HG03135 (cell line): ENCODE measurements at regions not wholly inside any gene's neighbourhood (a gene's known extent, or its start where the extent isn't known, plus 50 kb on each side); places are given as distances from the start of the nearest gene placed in this dataset.
"Not testable (repeated sequence)": the region's sequence is repeated elsewhere in the genome, so short reads cannot be mapped to it uniquely, and the experiment has no call there.

Experiments
- ATAC-seq: cut with Tn5 transposase; IDR thresholded peaks from one replicate; pipeline ENCODE4 v1.9.1; 2021; ENCODE audit warnings: mild to moderate bottlenecking, moderate library complexity; ENCODE audit not compliant: unreplicated experiment

DNA sequence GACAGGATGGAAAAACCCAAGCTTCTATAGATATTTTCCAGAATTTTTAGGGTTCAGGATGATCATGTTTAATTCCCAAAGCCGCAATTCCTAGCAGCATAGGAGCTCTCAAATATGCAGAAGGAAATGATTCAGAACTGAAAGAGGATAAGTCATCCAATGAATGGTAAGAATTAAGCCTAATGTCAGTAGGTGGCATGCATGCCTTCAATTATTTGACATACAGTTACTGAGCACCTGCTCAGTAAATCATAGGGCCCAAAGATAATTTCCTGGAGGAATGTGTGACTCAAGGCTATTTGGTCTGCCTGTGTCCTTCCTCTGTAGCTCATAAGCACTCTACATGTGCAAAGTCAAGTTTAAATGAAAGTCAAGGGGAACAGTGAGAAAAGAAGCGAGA lies 116.8 kb upstream of the SLC38A4 start:
- no peak for ATAC-seq

DNA sequence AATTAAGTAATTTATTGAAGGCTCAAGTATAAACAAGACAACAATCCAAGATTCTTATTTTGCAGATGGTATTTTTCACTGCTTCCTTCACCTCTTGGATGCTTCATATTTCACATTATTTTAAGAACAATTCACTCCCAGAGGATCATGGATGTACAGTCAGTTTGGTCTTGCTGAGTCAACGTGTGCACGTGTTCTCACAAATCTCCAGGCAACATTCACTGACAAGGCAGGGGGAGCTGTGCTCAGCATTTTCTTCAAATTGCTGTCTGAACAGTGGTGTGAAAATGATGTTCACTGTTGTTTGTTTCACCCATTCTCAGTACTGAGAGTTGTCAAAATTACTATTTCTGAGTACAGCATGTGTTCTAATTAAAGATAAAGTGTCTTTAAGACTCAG lies 118.3 kb upstream of the SLC38A4 start:
- ATAC-seq, result no peak

DNA sequence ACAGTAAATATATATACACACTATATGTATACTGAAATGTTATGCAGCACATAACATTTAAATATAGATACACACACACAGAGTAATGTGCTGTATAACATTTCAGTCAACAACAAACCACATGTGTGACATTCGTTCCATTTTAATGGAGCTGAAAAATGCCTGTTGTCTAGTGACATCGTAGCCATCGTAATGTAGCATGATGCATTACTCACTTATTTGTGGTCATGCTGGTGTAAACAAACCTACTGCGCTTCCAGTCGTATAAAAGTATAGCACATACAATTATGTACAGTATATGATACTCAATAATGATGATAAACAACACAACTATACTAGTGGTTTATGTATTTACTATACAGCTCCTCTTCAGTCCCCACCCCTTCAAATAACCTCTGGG lies 119.0 kb upstream of the SLC38A4 start:
- ATAC-seq, result no peak

DNA sequence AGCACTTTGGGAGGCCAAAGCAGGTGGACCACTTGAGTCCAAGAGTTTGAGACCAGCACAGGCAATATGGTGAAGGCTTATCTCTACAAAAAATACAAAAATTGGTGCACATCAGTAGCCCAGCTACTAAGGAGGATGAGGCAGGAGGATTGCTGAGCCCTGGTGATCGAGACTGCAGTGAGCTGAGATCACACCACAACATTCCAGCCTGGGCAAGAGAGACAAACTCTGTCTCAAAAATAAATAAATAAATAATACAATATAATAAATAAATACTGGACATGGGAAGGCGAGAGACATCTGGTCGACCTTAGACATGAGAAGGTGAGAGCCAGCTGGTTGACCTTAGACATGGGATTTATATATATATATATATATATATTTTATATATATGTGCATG lies 119.8 kb upstream of the SLC38A4 start:
- no peak for ATAC-seq

DNA sequence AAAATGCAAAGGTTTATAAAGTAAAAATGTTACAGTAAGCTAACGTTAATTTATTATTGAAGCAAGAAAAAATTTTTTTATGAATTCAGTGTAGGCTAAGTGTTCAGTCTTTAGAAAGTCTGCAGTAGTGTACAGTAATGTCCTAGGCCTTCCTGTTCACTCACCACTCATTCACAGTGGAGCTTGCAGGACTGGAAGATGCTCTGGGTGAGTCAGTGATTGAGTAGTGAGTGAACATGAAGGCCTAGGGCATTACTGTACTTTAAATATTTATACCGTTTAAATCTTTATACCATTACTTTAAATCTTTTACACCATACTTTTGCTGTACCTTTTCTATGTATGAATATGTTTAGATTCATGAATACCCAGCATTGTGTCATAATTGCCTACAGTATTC lies 120.3 kb upstream of the SLC38A4 start:
- no peak for ATAC-seq

DNA sequence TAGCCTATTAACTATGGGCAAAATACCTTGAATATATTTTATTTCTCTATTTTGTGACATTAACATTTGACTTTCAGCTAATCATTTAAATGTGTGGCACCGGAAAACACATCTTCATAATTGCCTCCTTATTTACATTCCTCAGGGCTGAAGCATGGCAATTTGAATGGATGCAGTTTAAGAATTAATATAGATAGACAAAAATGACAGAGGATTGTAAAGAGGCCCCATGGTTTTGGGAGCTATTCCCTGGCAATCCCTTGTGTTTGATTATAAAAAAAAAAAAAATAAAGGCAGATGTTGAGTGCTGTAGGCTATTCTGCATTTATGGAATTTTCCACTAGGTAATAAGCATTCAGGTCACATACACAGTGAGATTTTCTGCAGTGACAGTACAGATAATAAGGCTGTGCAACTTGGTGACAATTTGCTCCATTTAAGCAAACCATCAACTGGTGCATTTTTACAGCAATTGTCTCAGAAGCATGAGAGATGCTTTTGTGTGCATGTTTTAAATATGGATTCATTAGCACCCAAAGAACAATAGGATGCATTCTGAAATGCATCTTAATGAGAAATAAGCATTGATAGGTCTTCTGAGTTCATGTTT lies 123.2 kb upstream of the SLC38A4 start:
- no peak for ATAC-seq

DNA sequence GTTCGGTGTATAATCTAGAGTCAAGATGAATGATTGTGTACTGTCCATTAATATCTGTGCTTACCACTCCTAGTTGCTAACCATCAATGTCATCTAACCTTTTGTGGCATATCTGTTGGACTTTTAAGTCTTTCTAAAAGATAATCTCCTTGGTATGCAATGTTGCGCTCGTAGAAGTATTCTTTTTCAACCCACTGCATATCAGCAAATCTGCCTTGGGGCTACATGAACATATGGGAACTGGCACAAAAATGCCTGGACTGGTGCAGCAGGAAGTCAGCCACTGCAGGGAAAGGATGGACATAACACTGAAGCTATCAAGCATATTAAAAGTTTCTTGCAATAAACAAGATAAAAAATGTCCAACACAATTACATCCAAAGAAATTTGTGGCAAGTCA lies 124.3 kb upstream of the SLC38A4 start:
- ATAC-seq, result no peak

DNA sequence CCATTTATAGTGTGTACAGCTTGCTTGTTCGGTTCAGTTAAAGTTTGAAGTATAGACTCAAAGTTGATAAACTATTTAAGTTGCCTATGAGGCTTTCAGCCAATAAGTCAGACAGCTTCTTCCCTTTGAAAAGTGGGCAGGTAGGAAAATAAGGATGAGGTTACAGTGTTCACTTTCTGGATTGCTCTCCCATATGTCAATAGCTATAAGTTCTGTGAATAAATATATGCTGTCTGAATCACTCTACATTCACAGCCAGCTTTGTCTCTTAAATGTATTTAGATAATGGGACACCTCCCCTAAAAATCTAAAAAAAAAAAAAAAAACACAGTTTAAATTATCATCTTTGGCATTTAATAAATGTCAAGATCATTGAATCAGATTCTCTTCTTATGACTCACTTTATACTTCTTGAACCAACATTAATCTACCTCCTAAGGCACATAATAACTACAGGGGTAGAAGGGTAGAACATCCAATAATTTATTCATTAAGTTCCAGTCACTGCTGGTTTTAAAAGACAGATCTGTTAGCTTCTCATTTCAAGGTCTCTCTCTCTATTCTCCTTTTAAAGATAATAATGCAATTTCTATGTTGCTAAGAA lies 126.4 kb upstream of the PCED1B start:
- ATAC-seq, result no peak

DNA sequence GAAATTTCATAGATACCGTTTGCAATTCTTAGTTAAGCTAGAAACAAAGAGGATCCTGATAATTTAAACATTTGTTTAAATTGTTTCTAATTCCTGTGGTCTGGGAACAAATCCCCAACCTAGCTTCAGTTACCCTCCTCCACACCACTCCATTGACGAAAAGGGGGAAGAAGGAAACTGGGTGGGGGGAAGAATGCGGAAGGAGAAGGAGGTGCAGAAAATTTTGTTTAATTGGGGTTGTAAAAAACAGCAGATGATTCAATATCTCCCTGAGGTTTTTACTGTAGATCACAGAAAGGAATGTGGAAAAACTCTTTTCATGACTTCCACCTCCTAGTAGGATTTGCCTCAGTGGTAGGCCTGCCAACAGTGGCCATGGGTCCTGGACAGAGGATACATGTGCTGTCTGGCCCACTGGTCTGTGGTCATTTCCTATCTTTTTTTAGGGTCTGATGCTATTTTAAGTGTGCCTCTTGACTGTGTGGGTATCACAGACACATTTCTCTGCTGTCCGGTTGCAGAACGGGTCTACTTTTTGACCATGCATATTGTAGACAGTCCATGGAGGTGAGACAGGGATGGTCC lies 122.9 kb upstream of the PCED1B start:
- no peak for ATAC-seq

DNA sequence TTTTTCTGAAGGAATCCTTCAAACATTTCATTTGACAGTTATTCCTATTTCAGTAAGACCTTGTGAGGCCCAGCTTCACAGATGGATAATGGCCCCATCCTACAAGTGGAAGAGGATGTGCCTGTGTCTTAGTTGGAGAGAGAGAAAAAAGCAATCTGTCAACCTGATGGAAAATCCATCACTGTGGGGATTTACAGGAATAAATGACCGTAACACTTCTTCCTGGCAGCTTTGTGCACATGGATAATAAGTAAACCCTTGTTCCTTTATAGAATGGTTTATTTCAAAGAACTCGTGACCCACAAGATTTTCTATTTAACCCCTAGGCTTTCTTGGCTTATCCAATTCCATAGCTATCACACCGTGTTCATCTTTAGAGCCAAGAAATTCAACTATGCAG lies 121.4 kb upstream of the PCED1B start:
- no peak for ATAC-seq

DNA sequence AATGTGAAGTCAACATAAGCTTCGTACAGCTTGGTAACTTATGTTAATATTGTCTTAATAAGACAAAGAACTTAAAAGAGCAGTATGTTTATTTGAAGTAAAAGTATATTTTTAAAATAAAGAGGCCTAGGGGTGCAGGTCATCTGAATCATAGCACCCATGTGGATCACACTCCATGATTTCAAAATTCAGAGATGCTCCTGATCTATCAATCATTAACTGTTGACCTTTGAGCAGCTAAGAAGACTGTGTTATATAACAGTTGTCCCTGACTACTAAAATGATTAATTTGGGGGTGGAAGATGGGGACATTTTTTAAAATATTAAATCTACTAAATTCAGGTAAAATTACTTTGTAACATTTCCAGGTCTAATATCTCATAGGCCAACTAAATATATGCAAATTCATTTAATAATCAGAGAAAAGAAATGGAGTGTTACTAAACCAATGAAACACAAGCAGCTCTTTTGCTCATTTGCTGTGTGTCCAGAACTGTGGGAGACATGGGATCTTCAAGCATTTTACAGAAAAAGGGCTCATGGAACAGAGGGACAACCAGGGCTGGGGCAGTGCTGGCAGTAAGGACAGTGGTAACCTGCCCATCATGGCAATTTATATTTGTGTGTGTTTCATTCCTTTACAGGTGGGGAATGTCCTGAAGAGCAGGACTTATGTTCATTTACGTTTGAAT lies 120.7 kb upstream of the PCED1B start:
- ATAC-seq, result no peak

DNA sequence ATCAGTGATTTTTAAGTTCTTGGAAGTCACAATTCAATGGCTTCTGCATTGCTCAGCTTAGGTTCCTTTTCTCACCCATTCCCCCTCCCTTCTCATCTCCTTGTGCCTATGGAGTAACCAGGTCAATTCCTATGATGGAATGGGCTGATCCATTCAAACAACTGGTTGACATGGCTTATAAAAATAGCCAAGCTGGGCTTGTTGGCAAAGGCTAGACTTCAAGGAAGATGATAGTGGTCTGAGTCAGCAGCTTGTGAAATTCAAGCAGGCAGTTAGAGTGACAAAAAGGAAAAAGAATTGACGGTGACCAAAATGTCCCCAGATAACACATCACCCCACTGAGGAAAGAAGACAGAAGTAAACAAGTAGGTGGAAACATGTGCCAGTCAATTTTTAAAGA lies 119.9 kb upstream of the PCED1B start:
- no peak for ATAC-seq

DNA sequence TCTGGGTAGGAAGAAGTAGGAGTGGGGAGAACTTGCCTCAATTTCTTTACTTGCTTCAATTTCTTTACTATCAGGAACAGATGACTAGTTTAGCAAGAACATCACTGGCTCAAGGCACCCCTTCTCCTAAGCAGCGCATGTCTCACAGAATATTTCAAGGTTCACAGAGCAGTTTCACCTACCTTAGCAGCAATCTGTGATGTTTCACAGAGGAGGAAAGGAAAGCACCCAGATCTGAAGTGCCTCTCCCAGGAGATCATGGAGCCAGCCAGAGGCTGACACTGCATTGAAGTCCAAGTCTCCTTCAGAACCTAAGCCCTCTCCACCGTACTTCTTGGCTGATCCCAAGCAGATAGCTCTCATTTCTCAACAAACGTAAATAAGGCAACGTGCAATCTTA lies 118.7 kb upstream of the PCED1B start:
- no peak for ATAC-seq

DNA sequence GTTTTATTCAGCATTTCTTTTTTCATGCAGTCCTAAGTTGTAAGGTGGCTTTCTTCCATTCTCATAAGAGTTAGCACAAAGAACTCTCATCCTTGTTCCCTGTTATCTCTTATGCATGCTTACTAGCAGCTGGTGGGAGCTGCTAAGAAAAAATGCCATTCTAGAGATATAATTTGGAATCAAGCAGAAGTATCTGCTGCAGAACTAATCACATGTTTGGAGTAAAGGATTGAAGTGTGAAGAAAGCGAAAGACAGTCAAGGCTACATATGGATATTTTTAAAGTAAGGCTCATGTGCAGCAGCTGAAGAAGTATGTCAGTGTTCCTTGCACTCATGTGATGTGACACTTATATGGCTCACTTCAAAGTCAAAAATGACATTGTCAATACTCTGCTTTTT lies 116.2 kb upstream of the PCED1B start:
- no peak for ATAC-seq

DNA sequence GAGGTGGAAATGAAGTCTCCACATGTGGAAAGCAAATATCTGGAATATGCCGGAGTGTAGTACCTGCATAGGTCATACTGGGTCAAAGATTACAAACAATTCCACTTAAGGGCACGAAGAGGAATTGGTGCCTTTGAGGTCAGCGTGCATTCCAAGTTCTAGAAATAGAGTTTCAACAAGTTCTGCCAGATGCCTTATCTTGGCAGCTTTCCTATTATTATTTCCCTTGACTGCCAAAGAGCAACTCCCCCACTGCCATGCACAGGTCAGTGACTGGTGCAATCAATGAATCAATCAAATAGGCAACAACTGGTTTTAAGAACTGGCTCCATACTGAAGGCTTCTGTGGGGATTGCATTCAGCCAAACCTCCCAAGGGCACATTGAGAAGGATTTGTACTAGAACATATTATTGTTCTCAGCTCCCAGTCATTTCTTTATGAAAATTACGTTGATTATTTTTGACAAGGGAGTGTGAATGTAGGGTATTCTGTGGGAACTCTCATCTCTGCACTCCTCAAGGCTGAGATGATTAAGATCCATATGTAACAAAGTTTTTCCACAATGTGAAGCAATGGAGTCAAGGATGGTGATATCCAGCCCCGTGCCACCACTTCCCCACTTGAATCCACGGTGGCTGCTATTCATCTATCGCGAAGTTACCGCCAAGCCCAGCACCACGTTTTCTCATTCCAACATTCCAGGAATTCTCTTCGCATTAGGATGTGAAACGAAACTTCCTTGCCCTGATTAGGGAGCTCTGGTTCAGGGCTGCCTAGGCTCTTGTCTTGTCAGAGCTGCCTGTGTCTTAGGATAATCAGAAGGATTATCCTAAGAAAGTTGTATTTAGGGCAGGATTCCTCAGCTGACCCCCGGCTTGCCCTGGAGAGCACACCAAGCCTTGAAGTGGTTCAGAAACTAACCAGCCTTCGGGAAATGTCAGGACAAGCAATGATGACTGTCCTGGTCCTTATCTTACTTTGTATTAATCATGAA lies 115.1 kb upstream of the PCED1B start:
- no peak for ATAC-seq

DNA sequence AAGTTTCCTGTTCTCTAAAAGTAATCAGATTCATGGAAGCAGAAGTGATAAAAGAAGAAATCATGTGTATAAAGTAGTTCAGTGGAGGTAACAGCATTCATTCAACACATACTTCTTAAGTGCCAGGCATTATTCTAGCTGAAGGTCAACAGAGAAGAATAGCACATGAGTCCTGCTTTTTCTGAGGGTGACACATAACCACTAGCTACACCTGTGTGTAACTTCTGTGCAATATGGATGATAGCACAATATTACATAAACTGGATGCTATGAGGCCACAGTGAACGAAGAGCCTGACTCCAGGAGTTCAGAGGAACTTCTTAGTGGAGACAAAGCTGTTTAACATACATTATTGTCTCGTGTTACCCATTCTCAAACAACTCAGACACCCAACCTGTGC lies 114.3 kb upstream of the PCED1B start:
- no peak for ATAC-seq

DNA sequence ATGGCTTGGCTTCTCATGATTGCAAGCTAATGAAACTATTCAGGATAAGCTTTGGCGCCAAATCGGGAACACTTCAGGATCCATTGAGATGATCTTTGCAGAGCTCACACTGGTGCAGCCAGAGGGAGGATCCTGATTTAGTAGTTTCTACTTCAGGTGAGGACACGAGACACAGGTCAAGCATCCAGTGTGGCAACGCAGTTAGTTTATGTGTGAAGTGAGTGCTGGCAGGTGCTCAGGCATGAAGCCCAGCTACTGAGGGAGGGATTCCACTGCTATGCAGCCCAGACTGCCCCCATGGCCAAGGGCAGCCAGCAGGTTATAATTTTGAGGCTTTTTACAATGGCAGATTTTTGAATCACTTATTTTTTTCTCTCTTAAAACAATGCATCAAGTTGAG lies 113.5 kb upstream of the PCED1B start:
- ATAC-seq, result no peak

DNA sequence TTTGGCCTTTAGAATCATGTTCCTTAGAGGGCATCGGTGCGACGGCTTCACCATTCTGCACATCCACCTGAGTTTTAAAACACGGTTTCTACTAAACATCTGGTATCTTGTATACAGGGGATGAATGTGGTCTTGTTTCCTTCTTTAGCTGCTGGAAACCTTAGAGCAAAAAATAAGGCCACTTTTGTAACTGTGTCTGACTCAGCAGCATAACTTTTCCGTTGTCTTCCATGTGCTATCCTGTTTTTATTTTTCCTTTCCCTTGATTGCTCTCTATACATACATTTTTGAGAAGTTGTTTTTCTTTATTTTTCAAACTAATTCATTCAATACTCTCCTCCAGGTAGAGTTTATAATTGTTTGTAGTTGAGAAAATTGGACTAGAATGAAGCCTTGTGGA lies 108.8 kb upstream of the PCED1B start:
- no peak for ATAC-seq

DNA sequence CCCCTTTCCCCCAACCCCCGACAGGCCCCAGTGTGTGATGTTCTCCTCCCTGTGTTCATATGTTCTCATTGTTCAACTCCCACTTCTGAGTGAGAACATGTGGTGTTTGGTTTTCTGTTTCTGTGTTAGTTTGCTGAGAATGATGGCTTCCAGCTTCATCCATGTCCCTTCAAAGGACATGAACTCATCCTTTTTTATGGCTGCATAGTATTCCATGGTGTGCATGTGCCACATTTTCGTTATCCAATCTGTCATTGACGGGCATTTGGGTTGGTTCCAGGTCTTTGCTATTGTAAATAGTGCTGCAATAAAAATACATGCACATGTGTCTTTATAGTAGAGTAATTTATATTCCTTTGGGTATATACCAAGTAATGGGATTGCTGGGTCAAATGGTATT lies 105.5 kb upstream of the PCED1B start:
- ATAC-seq, result not testable (repeated sequence)

DNA sequence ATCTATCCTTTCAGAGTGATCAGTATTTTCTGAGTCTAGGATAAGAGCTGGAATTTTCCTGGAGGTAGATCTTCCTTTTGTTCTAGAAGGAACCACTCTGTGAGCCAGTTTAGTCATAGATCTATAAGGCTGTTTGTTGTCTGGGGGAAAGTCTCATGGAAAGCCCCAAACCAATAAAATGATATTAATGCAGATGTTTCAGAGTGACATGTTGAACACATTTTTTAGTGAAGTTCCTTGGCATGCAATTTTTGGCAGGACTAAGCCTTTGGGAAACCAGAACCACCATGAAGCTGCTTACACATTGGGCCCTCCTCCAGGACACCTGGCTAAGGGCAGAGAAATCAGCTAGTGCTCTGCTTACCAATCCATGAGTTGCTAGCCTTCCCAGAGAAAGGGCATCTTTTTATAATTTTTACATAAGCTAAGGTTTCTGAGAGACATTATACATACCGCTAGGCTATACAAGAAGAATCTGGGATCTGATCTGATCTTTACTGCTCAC lies 101.5 kb upstream of the PCED1B start:
- ATAC-seq, result no peak

DNA sequence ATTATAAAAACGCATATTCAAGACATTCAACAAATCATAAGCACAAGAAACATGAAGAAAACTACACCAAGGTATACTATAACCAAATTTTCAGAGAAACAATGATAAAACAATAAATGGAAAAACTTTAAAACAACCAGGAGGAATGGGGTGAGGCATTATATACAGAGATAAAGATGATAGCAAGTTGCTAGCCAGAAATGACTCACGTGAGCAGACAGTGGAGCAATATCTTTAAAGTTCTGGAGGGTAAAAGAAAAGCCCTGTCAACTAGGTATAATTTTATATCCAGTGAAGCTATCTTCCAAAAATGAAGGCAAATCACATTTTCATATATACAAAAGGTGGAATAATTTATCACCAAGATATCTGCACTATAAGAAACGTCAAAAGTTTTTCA lies 97.8 kb upstream of the PCED1B start:
- no peak for ATAC-seq
